GM23248 (cell line): ENCODE measurements at regions not wholly inside any gene's neighbourhood (a gene's known extent, or its start where the extent isn't known, plus 50 kb on each side); places are given as distances from the start of the nearest gene placed in this dataset.

Experiments used
- EZH2 ChIP-seq: fragments of 200-600 bp; sonication (generic); IDR thresholded peaks from 2 replicates; pipeline ENCODE4 v1.6.1; 2018; ENCODE audit warnings: antibody characterized with exemption, mild to moderate bottlenecking; ENCODE audit not compliant: insufficient read depth, poor library complexity, severe bottlenecking
- EZH2phosphoT487 ChIP-seq: fragments of 200-600 bp; sonication (generic); IDR thresholded peaks from 2 replicates; pipeline ENCODE4 v1.6.1; 2018; ENCODE audit warnings: antibody characterized with exemption, moderate library complexity, mild to moderate bottlenecking, low read depth; ENCODE audit not compliant: insufficient read depth

- TF ChIP-seq EZH2: no peak
- TF ChIP-seq EZH2phosphoT487: no peak
Observed at GRCh38 chr20:21027569-21027968, 78.6 kb downstream of the LINC00237 start.
